ENCODE measurements at regions not wholly inside any gene's neighbourhood (a gene's known extent, or its start where the extent isn't known, plus 50 kb on each side); places are given as distances from the start of the nearest gene placed in this dataset.

DNA sequence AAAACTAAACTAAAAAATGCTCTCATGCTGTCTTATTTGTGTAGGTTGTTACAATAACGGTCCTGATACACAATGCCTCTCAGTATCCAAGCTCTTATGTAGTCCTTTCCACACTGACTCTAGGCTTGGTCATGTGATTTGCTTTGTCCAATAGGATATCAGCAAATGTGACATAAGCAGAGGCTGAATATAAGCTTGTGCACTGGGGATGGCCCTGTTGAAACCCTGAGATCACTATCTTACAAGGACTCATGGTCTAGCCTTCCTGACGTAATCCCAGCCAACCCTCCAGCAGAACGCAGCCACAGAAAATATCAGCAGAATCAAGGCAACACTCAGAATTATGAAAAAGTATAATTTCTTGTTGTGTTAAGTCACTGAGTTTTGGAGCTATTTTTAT is 145.1 kb upstream of the CCN2 start:
- no peak overlapping the region for H3K4me3 ChIP-seq (ENCODE audit: low read depth, low read length)
- TF ChIP-seq, protein P1, sequence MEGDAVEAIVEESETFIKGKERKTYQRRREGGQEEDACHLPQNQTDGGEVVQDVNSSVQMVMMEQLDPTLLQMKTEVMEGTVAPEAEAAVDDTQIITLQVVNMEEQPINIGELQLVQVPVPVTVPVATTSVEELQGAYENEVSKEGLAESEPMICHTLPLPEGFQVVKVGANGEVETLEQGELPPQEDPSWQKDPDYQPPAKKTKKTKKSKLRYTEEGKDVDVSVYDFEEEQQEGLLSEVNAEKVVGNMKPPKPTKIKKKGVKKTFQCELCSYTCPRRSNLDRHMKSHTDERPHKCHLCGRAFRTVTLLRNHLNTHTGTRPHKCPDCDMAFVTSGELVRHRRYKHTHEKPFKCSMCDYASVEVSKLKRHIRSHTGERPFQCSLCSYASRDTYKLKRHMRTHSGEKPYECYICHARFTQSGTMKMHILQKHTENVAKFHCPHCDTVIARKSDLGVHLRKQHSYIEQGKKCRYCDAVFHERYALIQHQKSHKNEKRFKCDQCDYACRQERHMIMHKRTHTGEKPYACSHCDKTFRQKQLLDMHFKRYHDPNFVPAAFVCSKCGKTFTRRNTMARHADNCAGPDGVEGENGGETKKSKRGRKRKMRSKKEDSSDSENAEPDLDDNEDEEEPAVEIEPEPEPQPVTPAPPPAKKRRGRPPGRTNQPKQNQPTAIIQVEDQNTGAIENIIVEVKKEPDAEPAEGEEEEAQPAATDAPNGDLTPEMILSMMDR (conservative IDR thresholded peaks at IDR 0.05; ENCODE audit: low read depth, low read length) = no peak
- DNase-seq (ENCODE audit: low read depth) = no peak

DNA sequence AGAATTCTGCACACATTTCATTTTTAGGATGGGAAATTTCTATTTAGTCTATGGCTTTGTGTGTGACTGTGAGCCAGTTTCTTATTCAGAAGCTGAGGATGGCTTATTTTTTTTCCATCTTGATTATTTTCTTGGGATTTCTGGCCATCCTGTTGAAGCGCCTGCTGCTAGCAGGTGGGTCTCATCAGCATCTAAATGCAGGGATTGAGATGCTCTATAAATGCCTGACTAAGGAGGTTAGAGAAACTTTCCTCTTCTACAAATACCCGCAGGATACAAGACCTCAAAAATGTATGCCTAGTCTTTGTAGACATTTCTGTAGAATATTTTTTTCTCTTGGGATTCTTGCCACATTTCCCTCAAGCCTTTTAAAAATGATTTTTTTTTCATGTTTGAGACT is 138.0 kb upstream of the CCN2 start:
- TF ChIP-seq, protein P1 (conservative IDR thresholded peaks at IDR 0.05; ENCODE audit: low read depth, low read length) = no peak
- H3K4me3 ChIP-seq (ENCODE audit: low read depth, low read length) = no peak overlapping the region
- DNase-seq (ENCODE audit: low read depth) = no peak

DNA sequence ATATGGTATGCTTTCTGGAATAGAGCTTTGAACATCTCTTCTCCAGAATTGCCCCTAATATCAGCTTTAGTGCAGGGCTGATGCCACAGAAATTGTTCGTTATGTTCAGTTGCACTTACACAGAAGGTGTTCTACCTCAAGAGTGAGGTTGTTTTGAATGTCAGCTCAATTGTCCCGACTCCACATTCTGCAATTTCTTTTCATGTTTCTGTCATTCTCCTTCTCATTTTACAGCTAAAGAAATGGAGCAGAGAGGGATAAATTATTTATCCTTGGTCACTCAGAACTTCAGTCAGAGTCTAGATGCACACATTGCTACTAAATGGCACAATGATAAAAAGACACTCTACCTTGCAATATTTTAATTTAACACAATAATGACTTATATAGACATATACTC is 137.0 kb upstream of the CCN2 start:
- H3K4me3 ChIP-seq (ENCODE audit: low read depth, low read length) = no peak overlapping the region
- TF ChIP-seq, protein P1 (conservative IDR thresholded peaks at IDR 0.05; ENCODE audit: low read depth, low read length) = no peak
- DNase-seq (ENCODE audit: low read depth) = no peak

DNA sequence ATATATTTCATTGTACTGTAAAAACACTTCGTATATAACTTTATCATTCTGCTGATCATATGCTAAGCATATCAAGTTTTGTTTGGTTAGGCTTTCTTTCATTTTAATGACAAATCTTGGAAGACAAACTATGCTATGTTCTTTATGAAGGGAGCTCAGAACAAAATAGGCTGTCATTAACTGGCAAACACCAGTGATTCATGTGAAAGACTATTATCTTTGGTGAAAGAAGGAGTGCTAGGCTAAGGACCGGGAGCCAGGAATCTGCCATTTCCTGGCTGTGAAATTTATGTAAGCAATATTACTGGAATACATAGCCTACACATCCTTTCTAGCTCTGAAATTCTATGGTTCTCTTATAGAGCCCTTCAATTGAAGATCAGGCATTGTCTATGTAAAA is 136.2 kb upstream of the CCN2 start:
- TF ChIP-seq, protein P1 (conservative IDR thresholded peaks at IDR 0.05; ENCODE audit: low read depth, low read length) = no peak
- H3K4me3 ChIP-seq (ENCODE audit: low read depth, low read length) = no peak overlapping the region
- peak; percentile 56 for DNase-seq (ENCODE audit: low read depth)

DNA sequence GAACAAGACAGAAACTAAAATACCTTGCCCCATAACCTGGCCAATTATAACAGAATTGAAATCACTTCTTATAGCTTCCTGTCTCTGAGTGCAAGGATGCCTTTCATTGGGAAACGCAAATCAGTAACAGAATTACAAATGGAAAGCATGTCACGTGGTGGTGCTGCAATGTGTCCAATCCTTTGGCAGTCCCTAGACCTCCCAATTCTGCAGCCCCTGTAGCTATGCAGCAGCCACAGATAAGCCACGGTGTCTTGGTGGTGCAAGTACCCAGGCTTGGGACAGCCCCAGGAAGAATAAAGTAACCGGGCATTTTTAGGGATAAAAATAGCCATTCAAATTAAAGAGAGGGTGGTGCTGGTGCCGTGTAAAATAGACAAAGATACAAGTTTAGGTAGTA is 134.6 kb upstream of the CCN2 start:
- peak; percentile 44 for DNase-seq (ENCODE audit: low read depth)
- TF ChIP-seq, protein P1 (conservative IDR thresholded peaks at IDR 0.05; ENCODE audit: low read depth, low read length) = no peak
- H3K4me3 ChIP-seq (ENCODE audit: low read depth, low read length) = no peak overlapping the region

DNA sequence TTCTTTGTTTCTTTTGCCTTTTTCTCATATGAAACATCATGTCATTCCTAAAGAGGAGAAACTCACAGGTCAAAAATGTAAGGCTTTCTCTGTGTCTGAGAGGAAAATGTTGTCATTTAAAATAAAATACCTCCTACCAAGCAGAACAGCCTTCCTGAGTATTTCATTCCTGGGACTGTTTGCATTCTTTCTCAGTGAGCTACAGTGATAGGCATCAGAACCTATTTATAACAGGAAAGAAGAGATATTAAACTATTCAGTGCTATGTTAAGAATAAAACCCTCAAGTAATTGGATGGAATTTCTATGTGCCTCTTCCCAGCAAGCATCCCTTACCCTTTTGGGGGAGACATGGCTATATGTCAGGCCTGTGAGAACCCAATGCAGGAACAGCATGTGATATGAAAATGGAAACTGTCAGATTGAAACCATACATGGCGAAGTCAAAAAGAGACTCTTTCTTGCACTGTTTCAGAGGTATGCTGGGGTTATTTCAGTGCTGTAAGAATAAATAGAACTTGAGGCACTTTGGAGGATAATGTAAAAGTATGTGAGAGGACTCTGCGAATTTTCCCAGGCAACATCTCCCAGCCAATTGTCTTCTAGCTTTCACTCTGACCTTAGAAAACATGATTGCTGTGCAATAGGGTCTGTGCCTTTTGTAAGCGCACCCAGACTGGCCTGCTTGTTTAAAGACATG is 133.8 kb upstream of the CCN2 start:
- TF ChIP-seq, protein P1 (conservative IDR thresholded peaks at IDR 0.05; ENCODE audit: low read depth, low read length) = no peak
- peak overlapping the region; percentile 4 for H3K4me3 ChIP-seq (ENCODE audit: low read depth, low read length)
- peak; percentile 97 for DNase-seq (ENCODE audit: low read depth)

DNA sequence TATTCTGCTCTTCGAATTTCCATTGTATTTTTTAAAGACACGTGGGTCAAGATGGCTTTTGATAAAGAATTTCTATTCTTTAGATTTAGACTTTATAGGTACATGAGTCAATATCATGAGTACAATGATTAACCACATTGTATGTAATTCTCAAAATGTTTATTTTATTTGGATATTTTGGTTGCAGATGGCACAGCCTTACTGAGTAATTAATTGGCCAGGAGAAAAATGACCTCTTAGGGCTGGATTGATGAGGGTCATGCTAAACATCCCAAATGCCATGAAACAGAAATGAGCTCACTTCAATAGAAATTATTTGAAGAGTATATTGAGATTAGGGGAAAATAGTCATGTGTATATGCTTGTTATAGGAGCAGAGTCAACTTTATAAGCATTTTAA is 131.2 kb upstream of the CCN2 start:
- no peak for DNase-seq (ENCODE audit: low read depth)
- H3K4me3 ChIP-seq (ENCODE audit: low read depth, low read length) = no peak overlapping the region
- TF ChIP-seq, protein P1 (conservative IDR thresholded peaks at IDR 0.05; ENCODE audit: low read depth, low read length) = no peak
